K562 (cell line): ENCODE measurements at regions not wholly inside any gene's neighbourhood (a gene's known extent, or its start where the extent isn't known, plus 50 kb on each side); places are given as distances from the start of the nearest gene placed in this dataset.

Experiments used
- ATAC-seq: fragments of 200-7000 bp; cut with Tn5 transposase; 3 replicates; pipeline ENCODE4 v1.9.1; 2020; ENCODE audit warnings: moderate library complexity
- BruUV-seq: library from RNA; stranded (reverse); fragments of 400-500 nt; replicated peaks from 2 replicates; lab custom pipeline; 2021; lab: Mats Ljungman, UMichigan
- CTCF ChIA-PET: fragments of 300-600 bp; formaldehyde crosslinking; extraction: SDS; loops from one replicate; lab custom pipeline; 2021; ENCODE audit warnings: low intra/inter-chr PET ratio; lab: Yijun Ruan, JAX
- POLR2A ChIA-PET: fragments of 300-600, 350-650 bp; sonication (Branson Sonifier 250); formaldehyde crosslinking; extraction: SDS; loops from one replicate; lab custom pipeline; 2021; ENCODE audit warnings: antibody characterized with exemption, inconsistent platforms; lab: Yijun Ruan, JAX
- DNase-seq, 4 experiments: peaks; one replicate each; pipeline versions ENCODE4 v3.0.0 to v3.0.0-alpha.2; 2011 to 2018; ENCODE audit warnings: low spot score in 3 of 4, mixed read lengths in 3 of 4; ENCODE audit errors: extremely low read depth in 1 of 4
- FAIRE-seq: peaks from 2 replicates; lab custom pipeline; 2011; peaks lifted over from hg19 to GRCh38; lab: Jason Lieb, UNC
- H2AFZ ChIP-seq: 2 replicates; pipeline ENCODE4 v1.6.0; 2011; ENCODE audit warnings: low read depth, low read length, control low read depth, inconsistent platforms
- H3K27ac ChIP-seq: fragments of 200-600 bp; 3 replicates; pipeline ENCODE4 v1.8.0; 2011; ENCODE audit warnings: low read depth, mild to moderate bottlenecking, control low read depth, inconsistent platforms, low read length, moderate library complexity, mixed read lengths; ENCODE audit errors: extremely low read depth
- H3K27me3 ChIP-seq, 2 experiments: fragments of 300-600 bp in 1 of 2; 2 replicates in 1 of 2; 3 replicates in 1 of 2; pipeline versions ENCODE4 v1.6.0 to v1.8.0; 2011; ENCODE audit warnings: inconsistent platforms in 2 of 2, low read length in 2 of 2, mild to moderate bottlenecking in 1 of 2, mixed read lengths in 1 of 2, moderate library complexity in 1 of 2; ENCODE audit not compliant: control insufficient read depth in 2 of 2, insufficient read depth in 2 of 2
- H3K36me3 ChIP-seq: fragments of 300-600 bp; 3 replicates; pipeline ENCODE4 v1.8.0; 2011; ENCODE audit warnings: mild to moderate bottlenecking, low read length, inconsistent platforms; ENCODE audit not compliant: control insufficient read depth, insufficient read depth
- H3K4me1 ChIP-seq, 2 experiments: fragments of 200-600 bp in 1 of 2; replicated peaks in 1 of 2; 2 replicates in 1 of 2; 3 replicates in 1 of 2; pipeline versions ENCODE4 v1.5.1 to v1.8.0; 2011; ENCODE audit warnings: inconsistent platforms in 2 of 2, low read length in 2 of 2, mild to moderate bottlenecking in 1 of 2, mixed read lengths in 1 of 2, moderate library complexity in 1 of 2; ENCODE audit not compliant: control insufficient read depth in 2 of 2, insufficient read depth in 2 of 2
- H3K4me2 ChIP-seq: 2 replicates; pipeline ENCODE4 v1.6.1; 2011; ENCODE audit warnings: low read length, control low read depth, inconsistent platforms, mixed read lengths; ENCODE audit not compliant: insufficient read depth
- H3K4me3 ChIP-seq: fragments of 200-600 bp; sonication (generic), shearing (Covaris generic); 2 replicates; pipeline ENCODE4 v1.5.1; 2016; ENCODE audit warnings: control low read depth, inconsistent platforms
- H3K79me2 ChIP-seq: fragments of 200-600 bp; 3 replicates; pipeline ENCODE4 v1.8.0; 2011; ENCODE audit warnings: low read length, inconsistent platforms; ENCODE audit not compliant: control insufficient read depth, insufficient read depth
- H3K9ac ChIP-seq, 2 experiments: 2 replicates each; pipeline versions ENCODE4 v1.6.0 to v1.6.1; 2011; ENCODE audit warnings: low read depth in 2 of 2, low read length in 2 of 2, control low read depth in 1 of 2, inconsistent platforms in 1 of 2, mild to moderate bottlenecking in 1 of 2, mixed read lengths in 1 of 2; ENCODE audit not compliant: insufficient read depth in 1 of 2
- H3K9me1 ChIP-seq: one replicate; pipeline ENCODE4 v1.6.0; 2011; ENCODE audit warnings: inconsistent platforms, mild to moderate bottlenecking, low read length, moderate library complexity; ENCODE audit not compliant: control insufficient read depth, insufficient read depth
- H3K9me3 ChIP-seq: replicated peaks from 2 replicates; pipeline ENCODE4 v1.5.1; 2011; ENCODE audit warnings: low read depth, low read length, inconsistent platforms; ENCODE audit not compliant: control insufficient read depth, insufficient read depth
- H4K20me1 ChIP-seq: replicated peaks from 2 replicates; pipeline ENCODE4 v1.6.1; 2011; ENCODE audit warnings: low read length, inconsistent platforms, mixed read lengths; ENCODE audit not compliant: control insufficient read depth, insufficient read depth
- SIX5 ChIP-seq, 2 experiments: IDR thresholded peaks; 2 replicates each; pipeline ENCODE4 v1.6.1; 2011; ENCODE audit warnings: low read length in 2 of 2, borderline replicate concordance in 1 of 2, low read depth in 1 of 2, mild to moderate bottlenecking in 1 of 2, moderate library complexity in 1 of 2; ENCODE audit not compliant: insufficient read depth in 1 of 2
- SMAD1 ChIP-seq: fragments of 150-350 bp; IDR thresholded peaks from 2 replicates; pipeline ENCODE4 v1.6.1; 2014; ENCODE audit warnings: low read length, low read depth; ENCODE audit not compliant: partially characterized antibody
- TEAD2 ChIP-seq: fragments of 450-650 bp; IDR thresholded peaks from 2 replicates; pipeline ENCODE4 v1.6.1; 2016; ENCODE audit warnings: missing genetic modification characterization, control low read depth, missing compliant biosample characterization
- TOE1 ChIP-seq, 2 experiments: fragments of 450-650 bp in 1 of 2; sonication (generic) in 1 of 2; formaldehyde crosslinking in 1 of 2; IDR thresholded peaks; 2 replicates each; pipeline versions ENCODE4 v1.7.1 to v1.8.0; 2016 to 2022; ENCODE audit warnings: borderline replicate concordance in 2 of 2, mild to moderate bottlenecking in 2 of 2, antibody characterized with exemption in 1 of 2, inconsistent platforms in 1 of 2, low read depth in 1 of 2, missing genetic modification reagents in 1 of 2, moderate library complexity in 1 of 2
- ZNF23 ChIP-seq: fragments of 250-450 bp; sonication (Bioruptor Pico); IDR thresholded peaks from 2 replicates; pipeline ENCODE4 v1.4.0; 2020; ENCODE audit warnings: mild to moderate bottlenecking
- WGBS: fragments of 100-300 bp; shearing (Covaris generic); methylation state at CpG from one replicate; pipeline ENCODE4 v1.1.6; 2016; ENCODE audit warnings: low coverage, mixed read lengths; ENCODE audit not compliant: insufficient coverage; ENCODE audit errors: missing lambda C conversion rate; 5-methylcytosine and 5-hydroxymethylcytosine counted together
- in situ Hi-C: fragments of 300-500 bp; cut with MboI; formaldehyde crosslinking; loops from 4 replicates; pipeline ENCODE4 v1.15.0; 2018; ENCODE audit warnings: inconsistent platforms, mixed read lengths
- intact Hi-C: fragments of 100-400 bp; cut with micrococcal nuclease; formaldehyde crosslinking; loops from 2 replicates; pipeline ENCODE4 v1.14.2; 2022

- TF ChIP-seq TOE1 (IDR thresholded peaks at IDR 0.05; ENCODE audit: borderline replicate concordance) (no peak), TOE1 (CRISPR knock-in tag; IDR thresholded peaks at IDR 0.05; ENCODE audit: borderline replicate concordance, low read depth) (no peak), SMAD1 (no peak)
These were observed 57.5 kb upstream of the IFFO2 start (continued) for GRCh38 chr1:19013826-19014548.

- ChIA-PET CTCF (no interaction called here), POLR2A (interaction anchor here (0.7 kb wide), 1 partner anchor 25 kb away, joined by 3 read pairs; no protein-coding TSS in a partner anchor)
- DNase-seq (no peak), FAIRE-seq (no peak), ATAC-seq (no peak)
- H3K9me1 ChIP-seq, result no peaks in the 10 kb centered on the region
- H3K27me3 ChIP-seq, result peaks cover 58 to 86% of the 10 kb centered on the region in 2 experiments
- no peaks in the 10 kb centered on the region for H3K9me3 ChIP-seq
- TF ChIP-seq ZNF23 (CRISPR knock-in tag) (no peak), TEAD2 (tag) (no peak), SIX5 (IDR thresholded peaks at IDR 0.05; ENCODE audit: borderline replicate concordance in 1 of 2, insufficient read depth in 1 of 2, low read depth in 1 of 2, low read length in 2 of 2) (0 out of 4 replicates have a peak, but pooled peaks of 1 of the 2 experiments have one; percentile 13)
- BruUV-seq, result no TSS peak
- no peak overlapping the region for H3K27ac ChIP-seq
- peaks cover 3 to 8% of the 10 kb centered on the region in 2 experiments; a peak in 2 of 5 replicates for H3K4me1 ChIP-seq
- H3K4me3 ChIP-seq, result no peak overlapping the region
- 10% methylated on average over 6 of the region's 6 CpGs for WGBS
- intact Hi-C loops (no loop called here), in situ Hi-C loops (no loop called here)
- no peaks in the 10 kb centered on the region for H3K36me3 ChIP-seq
- H3K9ac ChIP-seq, result no peak overlapping the region
- H3K4me2 ChIP-seq, result no peak overlapping the region
- no peak overlapping the region for H2AFZ ChIP-seq
- no peaks in the 10 kb centered on the region for H3K79me2 ChIP-seq
- peaks cover 17% of the 10 kb centered on the region for H4K20me1 ChIP-seq
These were observed 55.4 kb upstream of the IFFO2 start for GRCh38 chr1:19011845-19012231.
